ENCODE measurements at regions not wholly inside any gene's neighbourhood (a gene's known extent, or its start where the extent isn't known, plus 50 kb on each side); places are given as distances from the start of the nearest gene placed in this dataset.
"Not testable (repeated sequence)": the region's sequence is repeated elsewhere in the genome, so short reads cannot be mapped to it uniquely, and the experiment has no call there.

DNA sequence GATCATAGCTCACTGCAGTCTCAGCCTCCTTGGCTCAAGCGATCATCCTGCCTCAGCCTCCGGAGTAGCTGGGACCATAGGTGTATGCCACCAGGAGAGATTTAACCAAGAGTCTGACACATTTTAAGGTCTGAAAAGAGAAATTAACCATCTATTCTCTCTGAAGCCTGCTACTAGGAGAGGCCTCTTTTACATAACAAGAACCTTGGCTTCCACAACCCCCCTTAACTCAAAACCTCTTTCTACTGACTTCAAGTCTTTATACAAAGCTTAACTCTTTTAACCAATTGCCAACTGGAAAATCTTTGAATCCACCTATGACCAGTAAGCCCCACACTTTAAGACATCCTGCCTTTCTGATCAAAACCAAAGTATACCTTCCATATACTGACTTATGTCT is 279.9 kb upstream of the CELF4 start:
- DNase-seq: no peak

DNA sequence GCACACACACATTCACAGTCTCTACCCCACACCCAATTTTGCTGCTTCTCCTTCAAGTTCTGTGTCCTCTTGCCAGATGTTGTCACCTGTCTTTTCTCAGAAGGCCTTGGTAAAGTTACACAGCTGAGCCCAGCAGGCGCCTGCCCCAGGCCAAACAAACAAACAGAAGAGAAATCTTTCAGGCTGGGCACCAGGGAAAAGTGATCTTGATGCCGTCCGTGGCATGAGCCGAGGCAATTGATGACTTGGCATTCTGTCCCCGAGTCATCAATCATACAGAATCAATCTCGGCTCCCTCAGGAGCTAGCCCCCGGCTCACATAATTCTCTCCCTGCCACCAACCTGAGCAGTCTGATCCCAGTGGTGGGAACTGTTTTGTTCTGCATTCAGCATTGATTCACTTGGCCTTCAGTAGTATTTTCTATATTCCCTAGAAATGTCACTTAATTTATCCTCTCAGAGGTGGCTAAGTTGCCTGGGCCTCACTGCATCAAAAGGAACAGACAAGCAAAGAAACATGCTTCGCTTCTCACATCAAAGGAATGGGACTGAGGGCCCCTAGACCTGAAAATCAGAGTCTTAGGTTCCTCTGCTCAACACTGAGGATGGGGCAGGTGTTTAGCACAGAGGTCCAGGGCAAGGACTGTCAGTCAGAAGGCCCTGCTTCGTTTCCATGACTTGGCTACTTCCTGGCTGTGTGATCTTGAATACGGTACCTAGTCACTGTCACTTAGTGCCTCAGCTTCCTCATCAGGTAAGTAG is 278.8 kb upstream of the CELF4 start:
- no peak for DNase-seq

DNA sequence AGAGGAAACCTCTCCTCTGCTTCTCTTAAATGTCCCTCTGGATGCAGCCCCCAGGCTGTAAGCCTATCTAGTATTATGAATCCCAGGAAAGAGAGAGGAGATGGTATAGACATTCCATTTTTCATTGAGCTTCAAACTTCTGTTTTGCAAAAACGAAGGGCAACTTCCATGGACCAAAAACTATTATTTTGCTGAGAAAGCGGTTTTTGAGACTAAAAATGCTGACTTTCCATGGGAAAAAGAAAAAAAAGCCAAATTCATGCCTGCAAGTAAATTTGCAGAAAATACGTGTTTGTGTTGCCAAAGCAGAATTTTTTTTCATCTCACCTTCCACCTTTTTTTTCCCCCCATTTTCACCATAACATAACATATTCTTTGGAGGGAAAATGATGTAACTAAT is 272.5 kb upstream of the CELF4 start:
- DNase-seq: no peak

DNA sequence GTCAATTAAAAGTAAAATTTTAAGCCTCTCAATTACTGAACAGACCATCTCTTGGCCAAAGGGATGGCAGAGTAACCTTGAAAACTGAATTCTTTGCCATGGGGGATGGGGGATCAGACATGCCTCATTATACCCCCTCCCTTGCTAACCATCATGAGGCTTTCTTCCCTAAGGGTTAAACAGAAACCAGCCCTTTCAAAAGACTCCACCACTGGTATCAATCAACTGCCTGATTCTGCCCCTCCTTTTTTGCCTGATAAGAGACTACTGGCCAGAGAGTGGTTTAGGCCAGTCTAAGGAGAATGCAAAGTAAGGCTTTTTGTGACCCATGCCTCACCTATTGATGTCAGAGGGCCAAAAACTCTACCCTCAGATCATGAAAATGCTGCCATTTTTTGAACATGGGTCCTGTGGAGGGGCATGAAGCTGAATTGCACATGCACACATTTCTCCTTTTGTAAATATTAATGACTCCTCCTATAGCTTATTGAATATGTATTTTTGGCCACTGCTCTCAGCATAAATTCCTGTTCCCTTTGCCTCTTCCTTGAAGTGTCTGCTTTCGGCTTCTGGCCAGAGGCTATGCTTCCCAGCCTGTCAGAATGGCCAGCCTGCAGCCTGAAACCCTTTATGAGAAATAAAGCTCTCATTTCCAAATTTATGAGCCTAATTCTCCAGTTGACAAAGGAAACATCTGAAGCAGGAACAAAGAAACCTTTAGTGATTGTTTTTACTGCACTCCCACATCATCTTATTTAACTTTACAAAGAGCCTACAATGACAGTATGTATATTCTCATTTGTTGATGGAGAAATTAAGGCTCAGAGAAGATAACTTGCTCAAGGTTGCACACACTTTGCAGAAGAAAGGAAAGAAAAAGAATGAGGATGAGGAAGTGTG is 270.7 kb upstream of the CELF4 start:
- DNase-seq: no peak

DNA sequence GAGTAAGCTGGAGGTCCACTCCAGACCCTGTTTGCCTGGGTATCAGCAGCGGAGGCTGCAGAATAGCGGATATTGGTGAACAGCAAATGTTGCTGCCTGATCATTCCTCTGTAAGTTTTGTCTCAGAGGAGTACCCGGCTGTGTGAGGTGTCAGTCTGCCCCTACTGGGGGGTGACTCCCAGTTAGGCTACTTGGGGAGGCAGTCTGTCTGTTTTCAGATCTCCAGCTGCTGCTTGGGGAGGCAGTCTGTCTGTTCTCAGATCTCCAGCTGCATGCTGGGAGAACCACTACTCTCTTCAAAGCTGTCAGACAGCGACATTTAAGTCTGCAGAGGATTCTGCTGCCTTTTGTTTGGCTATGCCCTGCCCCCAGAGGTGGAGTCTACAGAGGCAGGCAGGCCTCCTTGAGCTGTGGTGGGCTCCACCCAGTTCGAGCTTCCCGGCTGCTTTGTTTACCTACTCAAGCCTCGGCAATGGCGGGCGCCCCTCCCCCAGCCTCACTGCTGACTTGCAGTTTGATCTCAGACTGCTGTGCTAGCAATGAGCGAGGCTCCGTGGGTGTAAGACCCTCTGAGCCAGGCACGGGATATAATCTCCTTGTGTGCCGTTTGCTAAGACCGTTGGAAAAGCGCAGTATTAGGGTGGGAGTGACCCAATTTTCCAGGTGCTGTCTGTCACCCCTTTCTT is 266.6 kb upstream of the CELF4 start:
- not testable (repeated sequence) for DNase-seq

DNA sequence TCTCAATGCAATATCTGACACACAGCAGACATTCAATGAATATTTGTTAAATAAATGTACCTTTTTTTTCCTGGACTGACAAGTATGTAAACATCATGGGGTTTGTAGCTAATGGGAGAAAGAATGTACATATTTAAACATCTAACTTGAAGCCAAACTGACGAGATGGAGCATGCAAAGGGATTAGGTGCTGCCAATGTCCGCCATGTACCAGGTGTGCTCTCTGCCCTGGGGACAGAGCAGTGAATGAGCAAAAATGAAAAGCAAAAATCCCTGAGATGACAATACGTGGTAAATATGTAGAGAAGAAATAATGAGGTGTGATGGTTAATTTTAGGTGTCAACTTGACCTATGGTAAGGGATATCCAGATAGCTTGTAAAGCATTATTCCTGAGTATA is 247.4 kb upstream of the CELF4 start:
- no peak for DNase-seq

DNA sequence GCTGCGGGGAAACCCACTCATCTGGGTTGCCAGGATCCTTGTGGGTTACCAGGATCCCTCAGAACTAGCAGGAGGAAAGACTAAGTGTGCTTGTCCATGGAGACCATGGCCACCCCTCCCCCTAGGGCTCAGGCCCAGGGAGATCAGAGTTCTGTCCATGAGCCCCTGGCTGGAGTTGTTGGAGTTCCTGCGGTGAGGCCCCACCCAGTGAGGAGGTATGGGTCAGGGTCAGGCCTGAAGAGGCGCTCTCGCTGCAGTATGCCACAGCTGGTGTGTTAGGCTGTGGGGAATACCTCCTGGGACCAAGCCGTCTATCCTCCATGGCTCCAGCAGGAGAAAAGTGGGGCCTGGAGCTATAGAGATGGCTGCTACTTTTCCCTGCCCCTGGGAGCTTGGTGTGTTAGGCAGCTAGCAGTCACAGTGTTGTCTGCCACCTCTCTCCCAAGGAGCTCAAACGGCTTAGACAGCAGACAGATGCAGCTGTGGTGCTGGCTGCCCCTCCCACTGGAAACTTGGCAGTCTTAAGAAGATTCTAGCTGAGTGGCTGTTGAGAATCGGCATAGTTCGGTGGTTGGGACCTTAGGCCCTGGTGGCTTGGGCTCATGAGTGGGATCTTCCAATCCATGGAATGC is 240.3 kb upstream of the CELF4 start:
- DNase-seq: no peak

DNA sequence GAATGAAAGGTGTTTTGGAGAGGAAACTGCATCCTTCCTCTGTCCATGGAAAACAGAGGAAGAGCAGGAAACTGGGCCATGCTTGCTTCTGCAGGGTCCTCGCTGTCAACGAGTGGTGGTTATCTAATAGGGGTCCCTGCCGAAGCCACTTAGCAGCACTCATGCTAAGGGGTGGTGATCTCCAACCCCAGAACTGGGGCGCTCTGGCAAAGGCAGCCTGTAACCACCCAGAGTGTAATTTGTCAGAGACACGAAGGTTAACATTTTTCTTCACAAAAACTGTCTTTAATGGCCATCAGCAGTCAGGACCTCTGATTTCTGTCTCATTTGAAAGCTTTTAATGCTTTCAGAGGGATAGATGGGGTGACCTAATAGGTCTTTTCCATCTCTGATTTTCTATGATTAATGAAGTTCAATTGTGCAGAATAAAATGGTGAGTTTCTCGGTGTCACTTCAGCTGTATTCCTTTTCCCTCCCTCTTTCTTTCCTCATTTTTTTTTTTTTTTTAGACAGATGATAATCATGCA is 231.3 kb upstream of the CELF4 start:
- no peak for DNase-seq

DNA sequence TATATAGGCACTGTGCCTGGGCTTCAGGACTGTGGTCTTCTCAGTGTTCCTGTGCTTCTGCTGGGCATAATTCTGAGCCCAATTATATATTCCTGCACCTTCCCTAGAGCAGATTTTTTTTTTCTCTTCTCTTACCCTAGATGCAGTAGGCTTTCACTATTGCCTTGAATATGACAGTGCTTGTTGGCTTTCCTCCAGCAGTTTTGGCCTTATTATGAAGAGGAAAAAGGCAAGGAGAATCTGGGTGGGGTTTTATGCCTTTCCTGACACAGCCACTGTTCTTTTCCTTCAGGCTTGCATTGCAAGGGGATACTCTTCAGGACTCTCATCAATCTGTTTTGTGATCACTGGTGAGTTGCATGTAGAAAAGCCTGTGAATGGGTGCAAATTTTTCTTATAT is 221.9 kb upstream of the CELF4 start:
- DNase-seq: no peak

DNA sequence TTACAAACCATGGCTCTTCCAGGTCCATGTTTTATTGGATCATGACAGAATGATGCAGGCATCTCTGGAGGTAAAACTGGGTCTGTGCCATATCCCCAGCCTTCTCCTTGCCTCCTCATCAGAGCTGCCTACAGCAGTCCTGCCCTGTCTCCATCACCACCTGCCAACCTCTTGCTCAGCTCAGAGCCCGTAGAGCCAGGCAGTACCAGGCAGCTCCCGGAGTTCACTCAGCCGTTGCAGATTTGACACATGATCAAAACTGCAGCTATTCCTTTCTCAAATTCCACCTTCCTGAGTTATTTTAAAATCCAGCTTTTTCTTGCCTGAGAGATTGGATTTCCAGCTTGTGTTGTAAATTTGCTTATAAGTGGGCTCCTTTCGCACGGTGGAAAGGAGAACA is 218.2 kb upstream of the CELF4 start:
- DNase-seq: peak in 5 of 56 donors; percentile 1 to 12 (median 8)

DNA sequence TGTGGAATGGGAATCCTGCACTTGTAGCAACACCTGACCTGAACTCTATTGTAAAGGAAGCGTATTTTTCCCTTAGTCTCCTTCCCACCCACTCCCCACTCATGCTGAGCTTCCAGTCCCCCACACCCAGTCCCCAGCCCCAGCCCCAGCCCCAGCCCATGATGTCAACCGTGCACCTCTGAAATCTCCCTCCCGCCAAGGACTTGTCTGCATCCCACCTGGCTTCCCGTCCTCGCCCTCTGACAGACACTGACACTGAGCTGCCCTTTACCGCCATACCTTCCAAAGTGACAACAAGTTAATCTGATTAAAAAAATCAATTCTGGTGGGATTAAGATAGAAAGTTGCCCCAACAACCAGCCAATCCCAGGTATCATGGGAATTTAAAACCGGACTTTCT is 213.6 kb upstream of the CELF4 start:
- DNase-seq: no peak

DNA sequence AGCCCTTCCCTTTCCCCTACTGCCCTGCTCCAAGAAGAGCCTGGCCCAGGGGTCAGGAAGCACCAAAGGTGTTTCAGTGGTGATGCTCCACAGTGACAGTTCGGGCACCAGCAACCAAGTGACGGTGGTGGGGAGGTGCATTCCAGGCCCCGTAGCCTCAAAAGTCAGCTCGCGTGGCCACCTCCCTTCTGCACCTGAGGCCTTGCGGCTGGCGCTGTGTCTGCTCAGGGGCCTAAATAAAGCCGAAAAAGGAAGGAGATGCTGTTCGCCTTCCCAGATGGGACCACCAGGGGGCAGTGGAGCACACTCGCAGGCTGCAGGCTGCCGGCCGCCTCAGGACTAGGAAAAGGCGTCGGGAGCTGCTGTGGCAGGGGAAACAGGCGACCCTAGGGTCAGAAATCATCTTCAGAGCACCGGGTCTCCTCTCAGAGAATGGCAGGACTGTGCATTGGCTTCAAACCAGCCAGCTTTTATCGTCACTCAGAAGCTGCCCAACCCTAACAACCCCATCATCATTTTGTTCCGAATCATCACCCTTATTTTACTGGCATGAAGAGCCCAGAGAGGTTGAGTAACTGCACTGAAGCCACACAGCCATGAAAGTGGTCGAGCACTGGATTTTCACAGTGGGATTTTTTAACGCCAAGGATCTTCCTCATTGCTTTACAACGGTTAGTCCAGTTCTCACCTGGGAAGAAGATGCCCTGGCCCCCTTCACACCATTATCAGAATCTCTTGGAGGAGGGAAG is 213.0 kb upstream of the CELF4 start:
- peak in 54 of 56 donors; percentile 7 to 83 (median 52) for DNase-seq

DNA sequence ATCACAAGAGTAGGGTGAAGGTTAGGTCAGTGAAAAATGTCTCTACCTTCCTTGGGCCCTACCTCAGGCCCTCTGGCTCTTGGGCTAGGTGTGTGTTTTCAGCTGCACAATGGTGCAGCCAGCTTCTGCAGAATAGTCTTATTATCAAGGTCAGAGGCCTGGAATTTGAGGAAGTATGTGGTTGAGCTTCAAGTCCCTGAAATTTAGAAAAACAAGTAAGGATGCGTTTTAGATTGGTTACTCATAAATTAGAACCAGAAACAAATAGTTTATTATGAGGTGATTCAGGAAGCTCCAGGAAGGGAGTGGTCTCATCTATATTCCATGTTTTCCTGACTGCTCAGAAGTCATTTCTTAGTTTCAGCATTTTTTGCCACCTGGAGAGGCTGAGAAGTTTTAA is 204.2 kb upstream of the CELF4 start:
- no peak for DNase-seq

DNA sequence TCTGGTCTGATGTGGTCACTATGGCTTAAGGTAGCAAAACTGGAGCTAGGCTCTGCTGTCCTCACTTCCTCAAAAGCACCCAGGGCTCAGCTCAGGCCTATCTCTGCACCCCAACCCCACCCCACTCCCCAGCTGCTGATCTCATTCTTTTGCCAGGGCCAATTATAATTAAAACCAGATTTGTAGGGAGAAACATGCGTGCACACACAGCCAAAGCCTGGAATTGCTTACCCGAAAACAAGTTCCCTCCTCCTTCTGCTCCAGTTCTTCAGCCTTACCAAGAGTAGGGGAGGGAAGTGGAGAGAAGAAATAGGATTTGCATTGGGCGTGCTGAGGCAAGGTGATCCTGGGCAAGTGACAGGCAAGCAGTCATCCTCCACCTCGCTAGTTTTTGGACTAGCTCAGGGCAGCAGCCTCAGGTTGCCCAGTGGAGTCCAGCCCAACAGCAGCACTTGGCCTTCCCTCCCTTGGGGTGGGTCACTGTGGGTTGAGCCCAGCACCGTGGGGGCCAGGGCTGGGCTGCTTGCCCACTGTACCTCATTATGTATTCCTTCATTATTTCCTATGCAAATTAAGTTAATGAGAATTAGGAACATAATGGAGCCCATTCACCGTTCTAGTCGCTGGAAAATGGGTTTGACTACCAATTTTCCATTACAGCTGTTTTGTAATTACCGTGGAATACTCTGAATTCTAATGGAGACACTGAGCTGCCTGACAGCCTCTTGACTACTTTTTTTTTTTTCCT is 199.1 kb upstream of the CELF4 start:
- peak in 4 of 56 donors; percentile 2 to 27 (median 8) for DNase-seq

DNA sequence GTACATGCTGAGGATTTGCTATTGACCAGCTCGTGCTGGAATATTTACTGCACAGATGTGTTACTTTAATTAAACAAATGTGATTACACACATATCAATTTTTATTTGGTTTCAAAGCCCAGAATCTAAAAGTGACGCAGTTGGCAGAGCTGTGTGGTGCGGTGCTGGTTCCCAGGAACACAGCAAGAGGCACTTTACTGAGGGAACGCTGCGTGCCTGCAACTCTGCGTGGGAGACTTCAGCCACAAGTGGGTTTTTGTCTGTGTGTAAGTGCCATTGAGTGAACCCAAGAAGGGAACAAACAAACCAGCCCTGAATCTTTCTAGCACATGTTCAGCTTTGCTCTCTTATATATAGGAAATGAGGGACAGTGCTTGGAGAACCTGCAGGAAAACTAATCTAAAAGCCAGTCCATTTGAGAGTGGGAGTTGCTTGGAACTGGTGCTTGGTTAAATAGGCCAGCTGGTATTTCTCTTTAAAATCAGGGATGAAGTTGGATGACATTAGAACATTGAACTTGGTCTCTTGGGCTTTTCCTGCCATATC is 196.6 kb upstream of the CELF4 start:
- DNase-seq: peak in 37 of 56 donors; percentile 2 to 68 (median 35)

DNA sequence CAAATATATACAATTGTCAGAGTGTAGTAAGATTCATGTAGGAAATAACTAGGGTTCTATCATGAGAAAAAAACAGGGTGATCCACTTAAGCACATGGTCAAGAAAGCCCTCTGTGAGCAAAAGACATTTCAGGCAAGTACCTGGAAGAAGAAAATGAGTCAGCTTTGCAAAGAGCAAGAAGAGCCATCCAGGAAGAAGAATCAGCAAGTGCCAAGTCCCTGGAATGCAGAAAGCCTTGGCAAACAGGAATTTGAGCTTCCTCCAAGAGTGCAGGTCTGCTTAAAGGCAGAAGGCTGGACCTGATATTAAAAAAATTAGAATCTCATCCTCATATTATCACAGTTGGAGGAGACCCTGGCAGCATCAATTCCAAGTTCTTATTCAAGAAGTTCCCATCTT is 188.5 kb upstream of the CELF4 start:
- DNase-seq: no peak

DNA sequence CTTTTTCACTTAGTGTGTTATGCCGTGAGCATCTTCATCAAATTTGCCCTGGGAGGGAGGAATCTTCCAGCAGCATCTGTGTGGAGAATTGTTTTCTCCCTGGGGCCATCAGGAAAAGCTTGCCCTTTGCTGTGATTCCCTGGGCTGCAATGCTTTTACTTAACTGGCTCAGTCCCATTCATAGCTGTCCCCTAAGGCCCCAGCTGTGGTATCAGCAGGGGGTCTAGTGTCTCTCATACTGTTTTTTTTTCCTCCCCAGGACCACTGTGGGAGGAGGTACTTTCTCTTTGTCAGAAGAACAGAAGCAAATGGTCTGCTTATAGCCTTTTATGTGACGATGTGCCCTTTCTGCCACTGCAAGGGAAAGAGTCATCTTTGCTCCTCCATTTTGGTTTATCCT is 176.8 kb upstream of the CELF4 start:
- no peak for DNase-seq

DNA sequence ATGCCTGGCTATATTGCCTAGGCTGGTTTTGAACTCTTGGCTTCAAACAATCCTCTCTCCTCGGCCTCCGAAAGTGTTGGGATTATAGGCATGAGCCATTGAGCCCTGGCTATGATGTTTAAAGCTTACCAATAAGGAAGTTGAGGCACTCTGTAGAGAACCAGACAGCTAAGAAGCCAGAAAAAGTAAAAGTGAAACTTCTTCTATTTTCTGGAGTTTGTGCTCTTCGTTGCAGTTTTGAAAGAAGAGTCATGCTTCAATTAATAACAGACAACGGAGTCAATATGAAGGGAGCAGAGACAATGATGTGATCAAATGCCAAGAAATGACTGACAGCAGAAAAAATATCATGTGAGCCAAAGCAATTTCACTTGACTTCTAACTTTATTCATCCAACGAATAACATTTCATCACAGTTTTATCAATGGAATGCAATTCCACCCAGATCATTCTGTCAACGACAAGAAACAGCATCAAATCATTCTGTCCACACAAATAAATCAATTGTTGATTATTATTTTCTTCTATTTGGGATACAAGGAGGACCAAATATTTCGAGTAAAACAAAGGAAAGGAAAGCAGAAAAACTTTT is 175.5 kb upstream of the CELF4 start:
- DNase-seq: no peak

DNA sequence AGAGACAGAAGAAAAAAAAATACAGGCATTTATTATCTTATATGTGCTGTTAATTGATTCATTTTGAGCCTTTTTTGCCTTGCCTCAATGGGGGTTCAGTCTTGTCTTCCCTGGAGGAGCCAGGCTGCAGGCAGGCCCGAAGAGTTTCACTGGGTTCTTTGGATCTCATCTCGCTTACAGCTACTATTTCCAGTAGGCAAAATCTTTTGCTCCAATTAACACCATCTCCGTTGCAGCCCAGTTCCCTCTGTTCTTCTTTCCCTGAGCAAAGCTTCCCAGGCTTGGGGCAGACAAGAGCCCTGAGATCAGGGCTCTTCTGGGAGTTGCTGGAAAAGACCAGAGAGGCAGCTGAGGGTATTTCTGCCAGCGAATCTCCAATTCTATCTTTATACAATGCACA is 168.8 kb upstream of the CELF4 start:
- no peak for DNase-seq
